Peyer's patch (tissue), 4 donors: ENCODE measurements at regions not wholly inside any gene's neighbourhood (a gene's known extent, or its start where the extent isn't known, plus 50 kb on each side); places are given as distances from the start of the nearest gene placed in this dataset.

Experiments used
- DNase-seq, 3 donors: peaks; one replicate each; pipeline ENCODE4 v3.0.0-alpha.2; 2017 to 2019
- H3K27ac ChIP-seq, 4 donors: fragments of 200-600 bp; sonication (generic); one replicate each; pipeline ENCODE4 v1.5.1; 2016 to 2019
- H3K27me3 ChIP-seq, 2 donors: fragments of 200-600 bp; sonication (generic); one replicate each; pipeline ENCODE4 v1.5.1; 2019
- H3K36me3 ChIP-seq, 3 donors: fragments of 200-600 bp; sonication (generic); one replicate each; pipeline ENCODE4 v1.5.1; 2016 to 2019
- H3K4me1 ChIP-seq, 4 donors: fragments of 200-600 bp; sonication (generic); one replicate each; pipeline ENCODE4 v1.5.1; 2016 to 2019
- H3K4me3 ChIP-seq, 4 donors: fragments of 200-600 bp; sonication (generic); 1 replicate in 3 of 4; 2 replicates in 1 of 4; pipeline ENCODE4 v1.5.1; 2016 to 2019; ENCODE audit warnings: mild to moderate bottlenecking in 1 of 4
- H3K9me3 ChIP-seq, 4 donors: fragments of 200-600 bp; sonication (generic); one replicate each; pipeline ENCODE4 v1.5.1; 2016 to 2019; ENCODE audit warnings: mild to moderate bottlenecking in 1 of 4
- CTCF ChIP-seq, 6 experiments: fragments of 450-650 bp in 4 of 6; fragments of 200-600 bp in 2 of 6; sonication (generic) in 1 of 6; IDR thresholded peaks; one replicate each; pipeline ENCODE4 v1.5.1; 2017 to 2019; ENCODE audit warnings: antibody characterized with exemption in 6 of 6, mild to moderate bottlenecking in 3 of 6, moderate library complexity in 1 of 6
- POLR2A ChIP-seq, 2 donors: fragments of 450-650 bp; IDR thresholded peaks; one replicate each; pipeline ENCODE4 v1.5.1; 2017; ENCODE audit warnings: antibody characterized with exemption in 2 of 2, mild to moderate bottlenecking in 2 of 2, moderate library complexity in 2 of 2

GRCh38 chr7:156061689-156062255 is 249.5 kb upstream of the SHH start:
- H3K9me3 ChIP-seq: no peaks in the 10 kb centered on the region
- H3K4me1 ChIP-seq: no peaks in the 10 kb centered on the region
- TF ChIP-seq POLR2A (IDR thresholded peaks at IDR 0.05): no peak
- no peak for TF ChIP-seq CTCF (IDR thresholded peaks at IDR 0.05)
- no peak overlapping the region for H3K4me3 ChIP-seq
- no peaks in the 10 kb centered on the region for H3K27me3 ChIP-seq
- no peaks in the 10 kb centered on the region for H3K36me3 ChIP-seq
- DNase-seq: no peak
- H3K27ac ChIP-seq: no peak overlapping the region

- Histone ChIP-seq H3K27me3 (no peaks in the 10 kb centered on the region), H3K4me3 (no peak overlapping the region), H3K36me3 (no peaks in the 10 kb centered on the region), H3K27ac (no peak overlapping the region), H3K9me3 (no peaks in the 10 kb centered on the region), H3K4me1 (no peaks in the 10 kb centered on the region)
- TF ChIP-seq CTCF (IDR thresholded peaks at IDR 0.05) (no peak), POLR2A (IDR thresholded peaks at IDR 0.05) (no peak)
- DNase-seq: no peak
Observed at GRCh38 chr7:156060925-156061324, 248.7 kb upstream of the SHH start.

GRCh38 chr7:156059369-156059768 is 247.1 kb upstream of the SHH start:
- H3K27me3 ChIP-seq: no peaks in the 10 kb centered on the region
- H3K27ac ChIP-seq: no peak overlapping the region
- H3K4me1 ChIP-seq: no peaks in the 10 kb centered on the region
- no peak overlapping the region for H3K4me3 ChIP-seq
- TF ChIP-seq CTCF (IDR thresholded peaks at IDR 0.05) (no peak), POLR2A (IDR thresholded peaks at IDR 0.05) (no peak)
- H3K36me3 ChIP-seq: no peaks in the 10 kb centered on the region
- no peak for DNase-seq
- H3K9me3 ChIP-seq: no peaks in the 10 kb centered on the region

- Histone ChIP-seq H3K27me3 (no peaks in the 10 kb centered on the region), H3K4me1 (no peaks in the 10 kb centered on the region), H3K36me3 (no peaks in the 10 kb centered on the region), H3K27ac (no peak overlapping the region), H3K4me3 (no peak overlapping the region), H3K9me3 (no peaks in the 10 kb centered on the region)
- DNase-seq: no peak
- TF ChIP-seq POLR2A (IDR thresholded peaks at IDR 0.05) (no peak), CTCF (IDR thresholded peaks at IDR 0.05) (no peak)
Observed at GRCh38 chr7:156058248-156058647, 246.0 kb upstream of the SHH start.

GRCh38 chr7:156056534-156056933 is 244.3 kb upstream of the SHH start:
- H3K9me3 ChIP-seq: no peaks in the 10 kb centered on the region
- H3K27ac ChIP-seq: no peak overlapping the region
- TF ChIP-seq CTCF (IDR thresholded peaks at IDR 0.05) (no peak), POLR2A (IDR thresholded peaks at IDR 0.05) (no peak)
- DNase-seq: peak in 1 of 3 donors; percentile 14
- no peaks in the 10 kb centered on the region for H3K36me3 ChIP-seq
- no peaks in the 10 kb centered on the region for H3K4me1 ChIP-seq
- no peak overlapping the region for H3K4me3 ChIP-seq
- H3K27me3 ChIP-seq: no peaks in the 10 kb centered on the region
